Psoas muscle (tissue), 7 donors: ENCODE measurements at regions not wholly inside any gene's neighbourhood (a gene's known extent, or its start where the extent isn't known, plus 50 kb on each side); places are given as distances from the start of the nearest gene placed in this dataset.

Experiments
- ATAC-seq, 4 donors: fragments of 200-7000 bp; cut with Tn5 transposase; one replicate each; pipeline ENCODE4 v1.9.1; 2020; ENCODE audit warnings: moderate library complexity in 3 of 4, mild to moderate bottlenecking in 2 of 4
- DNase-seq, 2 donors: peaks; one replicate each; pipeline ENCODE4 v3.0.0-alpha.2; 2020
- H3K27ac ChIP-seq: fragments of 200-600 bp; one replicate; pipeline ENCODE4 v1.8.0; 2022
- H3K27me3 ChIP-seq, 3 donors: fragments of 200-600 bp in 1 of 3; one replicate each; pipeline versions ENCODE4 v1.6.1 to v1.8.0; 2013 to 2022; ENCODE audit warnings: low read length in 2 of 3, mild to moderate bottlenecking in 2 of 3, moderate library complexity in 1 of 3; ENCODE audit not compliant: insufficient read depth in 3 of 3
- H3K36me3 ChIP-seq, 2 donors: fragments of 200-600 bp in 1 of 2; one replicate each; pipeline versions ENCODE4 v1.6.1 to v1.8.0; 2013 to 2022; ENCODE audit warnings: low read depth in 1 of 2, mild to moderate bottlenecking in 1 of 2, moderate library complexity in 1 of 2; ENCODE audit not compliant: insufficient read depth in 1 of 2
- H3K4me1 ChIP-seq: fragments of 200-600 bp; one replicate; pipeline ENCODE4 v1.8.0; 2022
- H3K4me3 ChIP-seq: fragments of 200-600 bp; one replicate; pipeline ENCODE4 v1.8.0; 2022; ENCODE audit warnings: mild to moderate bottlenecking
- H3K9me3 ChIP-seq: fragments of 200-600 bp; one replicate; pipeline ENCODE4 v1.8.0; 2022
- WGBS, 3 donors: extraction: QIAGEN DNeasy Blood & Tissue Kit; methylation state at CpG; one replicate each; pipeline versions ENCODE4 v1.1.6 to v1.1.7; 2013; 5-methylcytosine and 5-hydroxymethylcytosine counted together
- intact Hi-C, 2 donors: fragments of 100-400 bp; cut with DNase I; formaldehyde crosslinking; loops; one replicate each; pipeline versions ENCODE4 v1.11.0 to v1.14.2; 2022
- TF ChIP-seq, protein P1 (sequence below): fragments of 200-600 bp; IDR thresholded peaks from one replicate; pipeline ENCODE4 v1.8.0; 2022; ENCODE audit warnings: antibody characterized with exemption
- donor health status: healthy with polysubstance abuse.
- donor health status: DM: no; HTN: no; CAD: no; lungs with moderate emphysema.
- donor health status: Bipolar disorder and iron deficiency.
- donor health status: healthy.
- donor health status: DM: yes; HTN: yes; CAD: no.
- donor health status: DM: no; HTN: no; CAD: no.
- donor health status: DM: yes; HTN: yes; CAD: no.

DNA sequence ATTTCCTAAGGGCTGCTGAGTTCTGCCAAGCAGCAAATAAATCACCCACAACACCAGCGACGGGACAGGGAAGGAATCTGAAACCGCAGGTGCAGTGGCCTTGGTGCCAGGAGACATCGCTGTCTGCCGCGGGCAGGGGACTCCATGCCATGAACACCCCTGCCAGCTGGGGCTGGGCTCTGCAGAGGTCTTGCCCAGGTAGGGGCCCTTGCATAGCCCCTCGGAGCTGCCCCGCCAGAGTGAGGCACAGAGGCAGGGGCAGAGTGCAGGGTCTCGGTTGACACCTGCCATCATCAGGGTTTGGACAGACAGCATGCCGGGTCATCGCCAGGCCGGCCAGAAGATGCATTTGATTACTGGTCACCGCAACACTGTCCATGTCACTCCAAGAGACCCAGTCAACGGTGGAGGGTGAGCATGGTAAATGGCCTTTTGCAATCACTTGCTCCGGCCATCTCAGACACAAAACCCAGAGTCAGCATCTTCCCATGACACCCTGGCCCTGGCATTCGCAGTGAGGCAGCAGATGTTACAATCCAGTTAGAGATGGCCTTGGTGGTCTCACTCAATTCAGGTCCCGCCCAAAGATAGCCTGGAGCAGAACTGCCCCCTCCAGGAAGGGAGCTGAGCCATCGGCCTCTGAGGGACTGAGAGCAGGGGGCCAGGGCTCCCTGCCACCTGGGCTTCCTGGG lies 255.4 kb downstream of the NDUFA10 start:
- H3K4me1 ChIP-seq = no peaks in the 10 kb centered on the region
- ATAC-seq (peak; percentile 70 to 86 (median 80)), DNase-seq (peak in 1 of 2 donors; percentile 58)
- no peak overlapping the region for H3K4me3 ChIP-seq
- H3K9me3 ChIP-seq = peaks cover 6% of the 10 kb centered on the region
- intact Hi-C loops = no loop called here
- H3K27ac ChIP-seq = no peak overlapping the region
- H3K36me3 ChIP-seq = no peaks in the 10 kb centered on the region
- H3K27me3 ChIP-seq = peaks cover 3 to 10% (median 4%) of the 10 kb centered on the region in 3 donors
- WGBS, 3 donors = 57 to 66% (median 65%) methylated on average over 18 of the region's 18 CpGs
- TF ChIP-seq, protein P1, sequence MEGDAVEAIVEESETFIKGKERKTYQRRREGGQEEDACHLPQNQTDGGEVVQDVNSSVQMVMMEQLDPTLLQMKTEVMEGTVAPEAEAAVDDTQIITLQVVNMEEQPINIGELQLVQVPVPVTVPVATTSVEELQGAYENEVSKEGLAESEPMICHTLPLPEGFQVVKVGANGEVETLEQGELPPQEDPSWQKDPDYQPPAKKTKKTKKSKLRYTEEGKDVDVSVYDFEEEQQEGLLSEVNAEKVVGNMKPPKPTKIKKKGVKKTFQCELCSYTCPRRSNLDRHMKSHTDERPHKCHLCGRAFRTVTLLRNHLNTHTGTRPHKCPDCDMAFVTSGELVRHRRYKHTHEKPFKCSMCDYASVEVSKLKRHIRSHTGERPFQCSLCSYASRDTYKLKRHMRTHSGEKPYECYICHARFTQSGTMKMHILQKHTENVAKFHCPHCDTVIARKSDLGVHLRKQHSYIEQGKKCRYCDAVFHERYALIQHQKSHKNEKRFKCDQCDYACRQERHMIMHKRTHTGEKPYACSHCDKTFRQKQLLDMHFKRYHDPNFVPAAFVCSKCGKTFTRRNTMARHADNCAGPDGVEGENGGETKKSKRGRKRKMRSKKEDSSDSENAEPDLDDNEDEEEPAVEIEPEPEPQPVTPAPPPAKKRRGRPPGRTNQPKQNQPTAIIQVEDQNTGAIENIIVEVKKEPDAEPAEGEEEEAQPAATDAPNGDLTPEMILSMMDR = no peak

DNA sequence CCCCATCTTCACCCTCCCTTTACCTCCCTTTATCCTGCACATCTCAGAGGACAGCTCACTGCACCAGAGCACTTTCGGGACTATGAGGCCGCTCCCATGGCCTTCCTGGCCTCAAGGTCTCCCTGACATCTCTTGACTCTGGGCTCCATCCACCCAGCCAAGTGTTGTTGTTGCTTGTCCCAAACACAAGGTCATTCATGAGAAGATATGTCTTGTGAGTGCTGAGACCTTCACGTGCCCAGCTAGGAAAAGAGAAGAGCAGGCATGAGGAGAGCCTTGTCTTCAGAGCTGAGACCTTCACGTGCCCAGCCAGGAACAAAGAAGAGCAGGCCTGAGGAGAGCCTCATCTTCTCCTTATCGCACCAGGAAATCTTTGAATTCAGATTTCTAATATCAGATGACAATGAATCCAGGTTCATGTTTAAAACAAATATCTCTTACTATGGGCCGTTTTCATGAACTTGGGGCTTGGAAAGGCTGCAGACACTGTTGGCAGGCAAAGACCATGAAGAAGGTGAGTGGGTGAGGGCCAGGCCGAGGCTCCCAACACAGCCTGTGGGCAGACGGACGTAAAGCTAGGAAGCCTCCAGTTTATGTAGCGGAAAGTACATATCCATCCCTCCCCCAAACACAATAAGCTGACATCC lies 256.1 kb downstream of the NDUFA10 start:
- Histone ChIP-seq H3K9me3 (peaks cover 6% of the 10 kb centered on the region), H3K27me3 (peaks cover under 1 to 4% (median 3%) of the 10 kb centered on the region in 3 donors), H3K4me1 (no peaks in the 10 kb centered on the region), H3K36me3 (no peaks in the 10 kb centered on the region), H3K27ac (no peak overlapping the region), H3K4me3 (no peak overlapping the region)
- intact Hi-C loops = no loop called here
- ATAC-seq (no peak), DNase-seq (no peak)
- TF ChIP-seq, protein P1 = no peak
- WGBS, 3 donors = 74 to 76% (median 74%) methylated on average over 10 of the region's 10 CpGs

DNA sequence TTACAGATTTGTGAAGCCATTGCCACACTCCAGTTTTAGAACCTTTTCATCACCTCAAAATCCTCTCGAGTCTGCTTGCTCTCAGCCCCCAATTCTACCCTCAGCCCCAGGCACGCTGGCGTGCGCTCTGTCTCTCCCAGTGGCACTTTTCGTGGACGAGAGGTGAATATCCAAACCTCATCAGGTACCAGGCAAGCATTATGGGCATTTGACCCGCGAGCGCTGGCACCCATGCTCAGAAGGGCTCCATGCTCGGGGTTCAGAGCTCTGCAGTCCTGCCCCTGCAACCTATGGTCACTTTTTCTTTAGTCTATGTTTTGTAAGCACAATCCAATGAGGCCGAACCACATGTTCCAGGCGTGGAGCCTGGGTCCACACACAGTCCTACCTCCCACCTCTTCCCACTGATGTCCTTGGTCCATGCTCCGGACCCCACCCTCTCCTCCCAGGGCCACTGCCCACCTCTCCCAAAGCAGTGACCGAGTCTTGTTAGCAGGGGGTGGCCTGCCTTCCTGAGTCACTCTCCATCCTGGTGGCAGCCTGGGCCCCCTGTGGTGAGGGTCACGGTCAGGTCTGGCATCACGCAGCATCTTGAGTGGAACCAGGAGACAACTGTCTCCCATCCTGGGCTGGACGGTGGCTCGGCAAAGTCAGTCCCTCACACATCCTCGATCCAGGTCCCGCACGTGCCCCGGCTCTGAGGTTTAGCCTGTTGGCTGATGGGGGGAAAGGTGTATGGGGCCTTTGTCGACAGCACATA lies 256.9 kb downstream of the NDUFA10 start:
- ATAC-seq = no peak
- DNase-seq = no peak

DNA sequence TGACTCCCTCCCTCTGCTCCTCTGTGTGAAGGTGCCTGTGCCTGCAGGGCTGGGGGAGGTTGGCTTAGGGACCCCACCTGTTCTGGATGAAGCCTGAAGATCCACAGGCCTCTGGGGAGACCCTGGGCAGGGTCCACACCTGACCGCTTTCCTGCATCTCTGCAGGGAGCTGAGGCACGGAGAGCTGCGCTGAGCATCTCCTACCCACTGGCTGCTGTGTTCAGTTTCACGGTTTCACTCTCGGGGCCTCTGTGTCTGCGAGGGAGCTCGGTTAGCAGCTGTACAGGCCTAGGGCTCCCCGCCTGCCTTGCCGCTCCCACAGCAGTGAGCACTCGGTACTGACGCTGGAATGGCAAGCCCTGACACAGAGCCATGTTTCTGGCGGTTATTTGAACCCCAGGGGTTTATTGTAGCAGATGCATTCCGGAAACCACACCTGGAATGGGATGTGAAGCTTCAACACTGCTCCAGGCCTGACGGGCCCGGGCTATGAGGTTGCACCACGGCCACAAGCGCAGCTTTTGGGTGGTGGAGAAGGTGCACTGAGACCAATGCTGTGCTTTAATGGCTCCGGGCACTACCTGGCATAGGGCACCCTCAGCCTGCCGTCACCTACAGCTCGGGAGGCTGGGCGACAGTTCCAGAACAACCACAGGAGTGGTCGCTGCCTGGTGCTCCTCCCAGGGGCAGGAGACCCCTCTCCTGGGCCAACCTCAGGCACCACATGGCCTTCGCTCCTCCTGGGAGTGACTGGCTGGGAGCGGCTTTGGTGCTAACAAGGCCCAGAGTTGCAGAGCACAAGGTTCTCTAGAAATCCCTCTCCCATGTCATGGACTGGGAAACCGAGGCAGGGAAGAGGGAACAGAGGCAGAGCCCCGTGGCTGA lies 257.9 kb downstream of the NDUFA10 start:
- H3K4me3 ChIP-seq = no peak overlapping the region
- 78 to 81% (median 79%) methylated on average over 26 of the region's 26 CpGs for WGBS, 3 donors
- TF ChIP-seq, protein P1 = no peak
- DNase-seq (no peak), ATAC-seq (no peak)
- H3K27me3 ChIP-seq = no peaks in the 10 kb centered on the region
- H3K36me3 ChIP-seq = no peaks in the 10 kb centered on the region
- peaks cover 5% of the 10 kb centered on the region for H3K4me1 ChIP-seq
- H3K27ac ChIP-seq = no peak overlapping the region
- H3K9me3 ChIP-seq = peaks cover 6% of the 10 kb centered on the region
- intact Hi-C loops = no loop called here

More for the DNA sequence above, 256.9 kb downstream of the NDUFA10 start:
- H3K27me3 ChIP-seq = no peaks in the 10 kb centered on the region
- H3K9me3 ChIP-seq = peaks cover 6% of the 10 kb centered on the region
- TF ChIP-seq, protein P1 = no peak
- no peak overlapping the region for H3K4me3 ChIP-seq
- intact Hi-C loops = no loop called here
- 94 to 98% (median 95%) methylated on average over 23 of the region's 23 CpGs for WGBS, 3 donors
- no peak overlapping the region for H3K27ac ChIP-seq
- H3K36me3 ChIP-seq = no peaks in the 10 kb centered on the region
- peaks cover 5% of the 10 kb centered on the region for H3K4me1 ChIP-seq
